HT-29 (cell line): ENCODE measurements at regions not wholly inside any gene's neighbourhood (a gene's known extent, or its start where the extent isn't known, plus 50 kb on each side); places are given as distances from the start of the nearest gene placed in this dataset.
"Not testable (repeated sequence)": the region's sequence is repeated elsewhere in the genome, so short reads cannot be mapped to it uniquely, and the experiment has no call there.

Source experiments
- DNase-seq: peaks from one replicate; pipeline ENCODE4 v3.0.0-alpha.2; 2015; ENCODE audit warnings: low spot score

DNA sequence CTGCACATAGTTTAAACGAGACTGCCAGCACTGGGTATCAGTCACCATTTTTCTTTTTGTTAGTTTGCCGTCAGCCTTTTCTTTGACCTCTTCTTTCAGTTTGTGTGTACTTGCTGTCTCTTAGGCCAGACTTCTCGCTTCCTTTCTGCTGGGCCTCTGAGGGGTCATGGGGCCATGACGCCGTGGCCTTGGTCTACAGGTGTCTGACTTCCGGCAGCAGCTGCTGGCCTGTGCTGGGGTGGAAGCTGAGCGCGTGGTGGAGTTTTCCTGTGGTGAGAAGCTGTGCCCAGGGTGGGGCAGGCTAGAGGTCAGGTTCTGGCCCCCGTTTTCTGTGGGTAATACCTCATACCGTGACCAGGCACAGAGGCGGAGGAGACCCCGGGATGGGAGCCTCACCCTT lies 101.6 kb upstream of the PZP start:
- DNase-seq, result not testable (repeated sequence)

DNA sequence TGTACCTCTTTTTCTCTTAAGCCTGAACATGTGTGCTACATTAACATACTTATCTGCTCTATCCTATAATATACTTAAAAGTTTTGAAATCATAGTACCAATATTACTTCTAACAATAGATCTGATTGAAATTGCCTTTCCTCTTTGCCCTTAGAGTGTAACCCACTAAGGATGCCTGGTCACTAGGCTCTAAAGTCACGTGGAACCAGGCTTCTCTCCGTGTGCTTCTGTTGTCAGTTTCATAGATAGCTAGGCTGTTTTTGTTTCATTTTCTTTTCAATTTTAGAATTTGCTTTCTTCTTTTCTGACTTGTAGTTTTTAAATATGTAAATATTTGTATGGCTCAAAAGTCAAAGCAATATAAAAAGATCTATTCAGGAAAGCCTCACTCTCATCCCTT lies 100.5 kb upstream of the PZP start:
- DNase-seq, result not testable (repeated sequence)

DNA sequence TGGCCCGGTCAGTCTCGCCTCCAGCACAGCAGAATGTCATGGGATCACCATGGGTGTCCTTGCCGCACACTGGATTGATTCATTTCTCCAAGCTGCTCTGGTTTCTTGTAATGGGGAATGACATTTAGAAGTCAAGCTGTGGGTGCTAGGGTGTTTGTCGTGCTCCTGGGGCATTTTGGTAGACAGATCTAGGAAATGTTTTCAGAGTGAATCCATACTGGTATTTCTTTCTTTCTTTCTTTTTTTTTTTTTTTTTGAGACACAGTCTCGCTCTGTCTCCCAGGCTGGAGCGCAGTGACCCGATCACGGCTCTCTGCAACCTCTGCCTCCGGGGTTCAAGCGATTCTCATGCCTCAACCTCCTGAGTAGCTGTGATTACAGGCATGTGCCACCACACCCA lies 100.0 kb upstream of the PZP start:
- not testable (repeated sequence) for DNase-seq

GRCh38 chr12:9307255-9307654 lies 99.1 kb upstream of the PZP start:
- not testable (repeated sequence) for DNase-seq

GRCh38 chr12:9306004-9306403 lies 97.8 kb upstream of the PZP start:
- DNase-seq, result not testable (repeated sequence)

- not testable (repeated sequence) for DNase-seq
These were observed 96.3 kb upstream of the PZP start for GRCh38 chr12:9304540-9304939.

DNA sequence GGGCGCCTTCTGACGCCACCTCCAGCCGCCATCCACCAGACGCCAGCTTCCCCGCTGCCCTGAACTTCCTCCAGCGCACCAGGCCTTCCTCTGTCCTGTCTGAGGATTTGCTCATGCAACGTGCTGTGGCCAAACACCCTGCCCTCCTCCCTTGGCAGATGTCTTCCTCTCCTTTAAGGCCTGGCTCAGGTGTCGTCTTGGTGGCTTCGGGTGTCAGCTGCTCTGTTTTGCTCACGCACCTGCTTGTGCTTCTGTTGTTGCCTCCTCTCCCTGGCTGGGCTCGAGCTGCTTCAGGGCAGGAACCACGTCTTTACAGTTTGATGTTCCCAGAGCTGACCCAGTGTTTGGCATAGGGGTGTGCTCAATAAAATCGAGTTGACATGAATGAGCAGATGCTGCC lies 87.7 kb upstream of the PZP start:
- not testable (repeated sequence) for DNase-seq

- not testable (repeated sequence) for DNase-seq
These were observed 86.0 kb upstream of the PZP start for GRCh38 chr12:9294072-9294620.

DNA sequence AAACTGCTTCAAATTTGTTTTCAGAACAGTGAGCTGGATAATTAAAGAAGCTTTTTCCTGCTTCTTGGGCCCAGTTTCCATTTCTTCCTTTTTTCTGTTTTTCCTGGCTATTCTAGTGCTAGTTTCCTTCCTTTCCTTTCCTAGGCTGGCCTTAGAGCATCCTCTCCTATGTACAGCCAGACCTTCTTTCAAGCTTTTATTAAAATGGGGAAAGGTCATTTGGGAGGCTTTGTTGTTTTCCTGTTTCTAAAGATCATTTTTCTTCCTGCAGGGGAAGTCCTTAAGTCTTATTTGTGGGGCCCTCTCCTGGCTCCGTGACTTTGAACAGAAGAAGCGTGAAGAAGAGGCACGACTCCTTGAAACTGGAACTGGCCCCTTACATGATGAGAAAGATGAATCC lies 85.2 kb upstream of the PZP start:
- DNase-seq, result not testable (repeated sequence)

GRCh38 chr12:9289984-9290383 lies 81.8 kb upstream of the PZP start:
- not testable (repeated sequence) for DNase-seq

DNA sequence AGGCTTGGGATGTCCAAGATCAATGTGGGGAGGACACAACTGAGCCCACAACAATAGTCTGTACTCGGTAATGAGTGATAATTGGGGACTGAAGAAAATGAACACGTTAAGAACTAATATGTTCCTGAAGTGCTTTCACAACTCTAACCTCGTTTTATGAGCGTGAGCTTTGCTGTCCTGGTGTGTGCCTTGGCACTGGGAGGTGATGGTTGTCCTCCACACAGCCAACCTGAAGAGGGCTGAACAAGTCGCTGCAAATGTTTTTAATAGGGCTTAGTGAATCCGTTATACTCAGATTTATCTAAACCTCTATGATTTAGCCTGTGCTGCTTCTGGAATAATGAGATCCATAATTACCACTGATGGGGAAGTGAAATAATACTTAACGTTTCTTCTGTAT lies 76.5 kb upstream of the PZP start:
- not testable (repeated sequence) for DNase-seq

GRCh38 chr12:9284197-9284596 lies 76.0 kb upstream of the PZP start:
- DNase-seq, result peak; percentile 31

- DNase-seq, result peak; percentile 89
These were observed 75.3 kb upstream of the PZP start for GRCh38 chr12:9283346-9284095.

DNA sequence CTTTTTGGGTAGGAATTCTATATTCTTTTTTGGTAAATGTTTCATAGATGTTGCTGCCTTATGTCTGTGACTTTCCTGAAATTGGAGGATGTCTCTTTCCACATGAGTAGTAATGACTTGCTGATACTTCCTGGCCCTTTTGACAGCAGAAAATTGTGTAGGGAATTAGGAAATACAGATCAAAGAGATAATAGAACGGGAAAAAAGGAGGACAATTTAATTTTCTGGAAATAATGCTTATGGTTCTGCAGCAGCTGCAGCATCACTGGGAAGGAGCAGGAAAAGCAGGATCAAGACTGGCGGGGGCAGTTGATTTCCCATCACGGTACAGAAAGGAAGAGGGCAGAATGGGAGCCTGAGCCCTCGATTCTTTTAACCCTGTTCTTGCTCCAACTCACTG lies 68.8 kb upstream of the PZP start:
- no peak for DNase-seq

DNA sequence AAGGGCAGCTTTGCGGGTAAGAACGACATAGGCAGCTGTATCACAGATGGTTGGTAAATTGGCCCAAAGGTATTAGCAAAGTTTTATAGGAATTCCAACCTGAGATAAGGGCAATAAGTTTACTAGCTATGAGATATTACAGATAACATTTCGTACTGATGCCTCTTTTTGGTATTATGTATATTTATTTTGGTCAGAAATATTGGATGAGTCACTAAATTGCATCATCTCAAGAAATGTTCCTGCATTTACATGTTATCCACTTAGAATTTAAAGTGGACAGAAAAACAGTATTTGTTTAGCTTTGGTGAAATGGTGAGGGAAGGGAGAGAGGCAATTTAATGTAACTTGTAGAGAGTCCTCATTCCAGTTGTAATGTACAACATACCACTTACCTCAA lies 65.1 kb upstream of the PZP start:
- DNase-seq, result peak; percentile 12

- no peak for DNase-seq
These were observed 63.7 kb upstream of the PZP start for GRCh38 chr12:9271875-9272274.

DNA sequence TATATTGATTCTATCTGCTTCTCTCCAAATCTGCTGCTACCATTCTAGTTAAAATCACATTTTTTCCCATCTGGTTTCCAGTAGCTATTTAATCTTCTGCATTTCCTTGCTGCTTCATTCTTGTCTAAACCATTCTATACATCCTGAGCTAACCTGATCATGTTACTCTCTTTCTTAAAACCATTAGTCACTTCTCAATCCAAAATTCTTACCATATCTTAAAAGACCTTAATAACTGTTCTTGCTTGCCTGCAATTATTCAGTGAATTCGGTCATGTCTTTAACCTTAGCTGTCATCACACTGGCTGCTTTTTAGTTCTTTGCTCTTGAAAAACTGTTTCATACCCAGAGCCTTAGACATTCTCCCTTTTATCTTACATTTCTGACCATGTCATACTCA lies 56.4 kb upstream of the PZP start:
- no peak for DNase-seq

DNA sequence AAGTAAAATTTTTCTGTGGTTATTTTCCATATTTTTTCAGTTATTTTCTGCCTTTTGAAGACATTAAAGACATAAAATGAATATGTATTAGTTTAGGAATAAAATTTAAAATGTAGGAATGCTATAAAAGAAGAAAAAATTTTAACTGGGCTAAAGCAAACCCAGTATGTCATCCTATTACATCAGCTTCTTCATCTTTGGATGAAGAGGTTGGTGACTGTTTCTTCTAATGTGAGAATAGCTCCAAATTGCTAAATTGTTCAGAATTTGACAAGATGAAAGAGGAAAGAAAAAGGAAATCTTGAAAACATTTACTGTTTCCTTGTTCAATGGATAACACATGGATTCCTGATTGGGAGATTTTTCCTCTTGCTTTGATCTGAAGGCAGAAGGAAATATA lies 52.7 kb upstream of the PZP start:
- no peak for DNase-seq

DNA sequence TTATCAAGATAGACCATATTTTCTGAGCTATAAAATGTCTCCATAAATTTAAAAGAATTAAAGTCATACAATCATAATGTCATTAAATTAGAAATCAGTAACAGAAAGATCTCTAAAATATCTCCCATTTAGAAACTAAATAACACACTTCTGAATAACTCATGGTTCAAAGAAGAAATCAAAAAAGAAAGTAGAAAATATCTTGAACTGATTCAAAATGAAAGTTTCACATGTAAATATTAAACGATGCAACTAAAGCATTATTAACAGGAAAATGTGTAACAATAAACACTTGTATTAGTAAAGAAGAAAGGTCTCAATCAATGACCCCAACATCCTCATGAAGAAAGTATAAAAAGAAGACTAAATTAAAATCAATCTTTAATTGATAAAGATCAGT lies 50.5 kb upstream of the PZP start:
- DNase-seq, result no peak
